ENCODE measurements at regions not wholly inside any gene's neighbourhood (a gene's known extent, or its start where the extent isn't known, plus 50 kb on each side); places are given as distances from the start of the nearest gene placed in this dataset.

DNA sequence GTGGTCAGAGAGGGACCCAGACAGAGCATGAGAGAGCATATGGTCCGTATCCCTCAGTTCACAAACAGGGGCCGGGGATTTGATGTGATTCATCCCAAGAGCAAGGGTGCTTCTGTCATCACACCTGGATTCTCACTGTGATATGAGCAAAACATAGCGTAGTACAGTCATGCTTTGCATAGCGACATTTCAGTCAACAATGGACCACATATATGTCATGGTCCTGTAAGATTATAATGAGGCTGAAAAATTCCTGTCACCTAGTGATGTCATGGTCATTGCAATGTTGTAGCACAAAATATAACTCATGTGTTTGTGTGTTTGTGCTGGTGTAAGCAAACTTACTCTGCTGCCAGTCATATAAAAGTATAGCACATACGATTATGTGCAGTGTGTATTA, 207.4 kb upstream of the CDH13 start:
- TF ChIP-seq, protein P1, sequence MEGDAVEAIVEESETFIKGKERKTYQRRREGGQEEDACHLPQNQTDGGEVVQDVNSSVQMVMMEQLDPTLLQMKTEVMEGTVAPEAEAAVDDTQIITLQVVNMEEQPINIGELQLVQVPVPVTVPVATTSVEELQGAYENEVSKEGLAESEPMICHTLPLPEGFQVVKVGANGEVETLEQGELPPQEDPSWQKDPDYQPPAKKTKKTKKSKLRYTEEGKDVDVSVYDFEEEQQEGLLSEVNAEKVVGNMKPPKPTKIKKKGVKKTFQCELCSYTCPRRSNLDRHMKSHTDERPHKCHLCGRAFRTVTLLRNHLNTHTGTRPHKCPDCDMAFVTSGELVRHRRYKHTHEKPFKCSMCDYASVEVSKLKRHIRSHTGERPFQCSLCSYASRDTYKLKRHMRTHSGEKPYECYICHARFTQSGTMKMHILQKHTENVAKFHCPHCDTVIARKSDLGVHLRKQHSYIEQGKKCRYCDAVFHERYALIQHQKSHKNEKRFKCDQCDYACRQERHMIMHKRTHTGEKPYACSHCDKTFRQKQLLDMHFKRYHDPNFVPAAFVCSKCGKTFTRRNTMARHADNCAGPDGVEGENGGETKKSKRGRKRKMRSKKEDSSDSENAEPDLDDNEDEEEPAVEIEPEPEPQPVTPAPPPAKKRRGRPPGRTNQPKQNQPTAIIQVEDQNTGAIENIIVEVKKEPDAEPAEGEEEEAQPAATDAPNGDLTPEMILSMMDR (IDR thresholded peaks at IDR 0.05; ENCODE audit: low read depth, low read length), result no peak
- DNase-seq (ENCODE audit: extremely low read depth, low read depth), result no peak

DNA sequence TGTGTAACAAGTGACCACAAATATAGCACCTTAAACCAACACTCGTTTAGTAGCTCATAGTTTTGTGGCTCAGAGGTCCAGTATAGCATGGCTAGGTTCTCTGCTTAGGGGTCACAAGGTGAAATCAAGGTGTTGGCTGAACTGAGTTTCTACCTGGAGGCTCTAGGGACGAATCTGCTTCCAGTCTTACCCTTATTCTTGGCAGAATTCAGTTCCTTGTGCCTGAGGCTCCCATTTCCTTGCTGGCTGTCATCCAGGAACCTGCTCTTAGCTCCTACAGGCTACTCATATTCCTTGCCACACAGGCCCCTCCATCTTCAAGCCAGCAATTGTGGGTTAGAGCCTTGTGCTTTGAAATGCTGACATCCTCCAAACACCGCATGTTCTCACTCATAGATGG, 212.3 kb upstream of the CDH13 start:
- TF ChIP-seq, protein P1 (IDR thresholded peaks at IDR 0.05; ENCODE audit: low read depth, low read length), result no peak
- no peak for DNase-seq (ENCODE audit: extremely low read depth, low read depth)

DNA sequence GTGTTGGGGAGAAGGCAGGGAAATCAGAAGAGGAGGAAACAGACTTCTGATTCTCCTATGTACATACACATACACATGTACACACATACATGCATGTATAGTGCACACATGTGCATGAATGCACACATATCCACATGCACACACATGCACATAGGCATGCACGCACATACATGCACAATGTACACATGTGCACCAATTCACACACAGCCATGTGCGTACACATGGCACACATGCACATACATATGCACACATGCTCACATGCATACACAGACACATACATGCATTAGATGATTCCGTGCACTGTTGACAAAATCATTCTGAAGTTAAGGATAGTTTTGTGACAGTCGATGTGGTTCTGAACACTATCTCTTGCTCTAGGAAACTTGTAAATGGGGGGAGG, 214.0 kb upstream of the CDH13 start:
- TF ChIP-seq, protein P1 (IDR thresholded peaks at IDR 0.05; ENCODE audit: low read depth, low read length), result no peak
- no peak for DNase-seq (ENCODE audit: extremely low read depth, low read depth)

DNA sequence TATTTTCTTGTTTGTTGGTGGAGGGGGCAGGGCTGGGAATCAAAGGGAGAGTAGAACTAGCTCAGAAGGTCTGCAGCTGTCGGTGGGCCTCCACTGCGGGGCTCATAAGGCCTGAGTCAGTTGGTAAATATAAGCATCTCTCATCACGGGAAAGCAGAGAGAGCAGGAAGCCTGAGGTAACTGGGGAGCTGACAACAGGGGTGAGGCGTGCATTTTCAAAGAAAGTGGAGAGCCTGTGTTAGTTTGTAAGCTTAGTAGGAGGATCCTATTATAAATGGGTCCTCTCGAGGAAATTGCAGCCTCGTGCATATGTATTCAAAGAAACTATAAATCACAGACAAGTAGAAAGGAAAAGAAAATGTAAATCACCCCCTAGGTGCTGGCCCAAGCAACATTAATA, 221.0 kb upstream of the CDH13 start:
- DNase-seq (ENCODE audit: extremely low read depth, low read depth), result no peak
- TF ChIP-seq, protein P1 (IDR thresholded peaks at IDR 0.05; ENCODE audit: low read depth, low read length), result no peak

DNA sequence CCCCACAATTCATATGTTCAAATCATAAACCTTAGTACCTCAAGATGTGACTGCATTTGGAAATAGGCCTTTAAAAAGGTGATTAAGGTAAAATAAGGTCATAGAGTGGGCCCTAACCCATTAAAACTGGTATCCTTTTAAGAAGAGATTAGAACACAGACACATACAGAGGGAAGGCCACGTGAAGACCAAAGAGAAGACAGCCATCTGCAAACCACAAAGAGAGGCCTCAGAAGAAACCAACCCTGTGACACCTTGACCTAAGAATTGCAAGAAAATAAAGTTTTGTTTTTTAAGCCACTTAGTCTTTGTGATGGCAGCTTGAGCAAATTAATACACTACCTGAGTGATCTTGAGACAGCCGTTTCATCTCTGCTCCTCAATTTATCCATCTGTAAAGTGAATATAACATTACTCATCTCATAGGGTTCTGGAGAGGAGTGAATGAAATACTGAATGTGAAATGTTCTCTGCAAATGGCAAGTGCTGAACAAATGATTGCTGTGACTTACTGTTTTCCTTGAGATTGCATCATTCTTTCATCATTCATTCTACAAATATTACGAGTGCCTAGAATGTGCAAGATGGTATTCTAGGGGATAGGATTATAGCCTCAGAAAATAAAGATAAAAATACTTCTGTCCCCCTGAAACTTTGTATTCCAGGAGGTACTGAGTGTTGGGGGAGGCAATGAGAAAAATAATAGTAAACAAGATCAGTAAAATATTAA, 222.0 kb upstream of the CDH13 start:
- no peak for DNase-seq (ENCODE audit: extremely low read depth, low read depth)
- TF ChIP-seq, protein P1 (IDR thresholded peaks at IDR 0.05; ENCODE audit: low read depth, low read length), result no peak

DNA sequence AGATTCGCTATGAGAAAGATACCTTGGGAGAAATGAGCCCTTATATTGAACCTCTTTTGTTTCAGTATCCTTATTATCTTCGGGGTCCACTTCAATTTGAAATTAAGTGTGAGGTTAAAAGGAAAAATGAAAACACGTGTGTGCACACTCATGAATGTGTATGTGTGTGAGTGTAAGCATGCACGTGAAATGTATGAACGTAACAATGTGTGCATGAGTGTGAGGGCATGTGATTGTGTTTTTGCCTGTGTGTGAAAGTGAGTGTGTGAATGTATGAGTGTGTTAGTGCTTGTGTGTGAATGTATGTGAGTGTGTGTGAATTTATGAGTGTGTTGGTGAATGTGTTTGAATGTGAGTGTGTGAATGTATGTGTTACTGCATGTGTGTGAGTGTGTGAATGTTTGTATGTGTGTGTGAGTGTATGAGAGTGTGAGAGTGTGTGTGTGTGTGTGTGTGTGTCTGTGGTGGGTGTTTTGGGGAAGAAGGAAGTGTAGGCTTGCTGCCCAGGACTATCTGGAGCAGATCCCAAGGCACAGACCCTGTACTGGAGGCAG, 224.0 kb upstream of the CDH13 start:
- TF ChIP-seq, protein P1 (IDR thresholded peaks at IDR 0.05; ENCODE audit: low read depth, low read length), result no peak
- no peak for DNase-seq (ENCODE audit: extremely low read depth, low read depth)

DNA sequence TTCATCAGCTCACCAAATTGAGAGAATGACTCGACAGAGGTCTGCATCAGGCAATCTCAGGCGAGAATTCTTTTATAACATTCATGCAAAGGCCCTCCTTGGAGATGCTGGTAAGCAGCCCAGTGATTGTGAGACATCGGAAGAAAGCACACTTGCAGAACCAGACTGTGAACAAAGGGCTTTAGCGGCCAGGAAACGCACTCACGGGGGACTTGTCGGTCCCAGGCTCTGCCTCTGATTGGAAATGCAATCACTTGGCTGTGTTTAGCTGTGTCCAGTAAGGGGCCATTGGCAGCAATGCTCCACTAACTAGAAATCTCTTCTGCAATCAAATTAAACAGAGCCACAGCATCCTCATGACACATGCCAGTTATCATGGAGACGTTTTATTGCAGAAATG, 226.7 kb upstream of the CDH13 start:
- TF ChIP-seq, protein P1 (IDR thresholded peaks at IDR 0.05; ENCODE audit: low read depth, low read length), result no peak
- DNase-seq (ENCODE audit: extremely low read depth, low read depth), result no peak
